IMR-90 (cell line): ENCODE measurements at regions not wholly inside any gene's neighbourhood (a gene's known extent, or its start where the extent isn't known, plus 50 kb on each side); places are given as distances from the start of the nearest gene placed in this dataset.

Experiments used
- CTCF ChIP-seq: conservative IDR thresholded peaks from 2 replicates; pipeline ENCODE4 v1.5.1; 2012; ENCODE audit warnings: mild to moderate bottlenecking, low read depth, low read length, improper control_type of control experiment
- POLR2A ChIP-seq: IDR thresholded peaks from 2 replicates; pipeline ENCODE4 v1.6.1; 2012; ENCODE audit warnings: mild to moderate bottlenecking, low read depth, low read length
- RAD21 ChIP-seq: IDR thresholded peaks from 2 replicates; pipeline ENCODE4 v1.6.1; 2012; ENCODE audit warnings: low read length, improper control_type of control experiment
- RFX5 ChIP-seq: IDR thresholded peaks from 2 replicates; pipeline ENCODE4 v1.8.0; 2012; ENCODE audit warnings: low read depth, mild to moderate bottlenecking, low read length, moderate library complexity

- TF ChIP-seq CTCF (no peak), POLR2A (no peak), RAD21 (no peak), RFX5 (no peak)
Measured at GRCh38 chr2:103660947-103661346, 899.1 kb downstream of the TMEM182 start.
